SKM-1 treated with dmso at 0.1 percent for 144 hours (cell line): ENCODE measurements at regions not wholly inside any gene's neighbourhood (a gene's known extent, or its start where the extent isn't known, plus 50 kb on each side); places are given as distances from the start of the nearest gene placed in this dataset.

ENCODE experiments used
- DNase-seq: peaks from one replicate; lab custom pipeline; 2025; ENCODE audit not compliant: unreplicated experiment; lab: John Stamatoyannopoulos, UW

- DNase-seq, result no peak
Observed at GRCh38 chr1:118736322-118736721, 251.8 kb downstream of the TBX15 start.

GRCh38 chr1:118717893-118718292 is 270.2 kb downstream of the TBX15 start:
- no peak for DNase-seq

- DNase-seq, result no peak
Observed at GRCh38 chr1:118716775-118717174, 271.4 kb downstream of the TBX15 start.

GRCh38 chr1:118711356-118711755 is 276.8 kb downstream of the TBX15 start:
- no peak for DNase-seq

- no peak for DNase-seq
Observed at GRCh38 chr1:118698911-118699310, 289.2 kb downstream of the TBX15 start.

- no peak for DNase-seq
Observed at GRCh38 chr1:118692143-118692542, 296.0 kb downstream of the TBX15 start.

DNA sequence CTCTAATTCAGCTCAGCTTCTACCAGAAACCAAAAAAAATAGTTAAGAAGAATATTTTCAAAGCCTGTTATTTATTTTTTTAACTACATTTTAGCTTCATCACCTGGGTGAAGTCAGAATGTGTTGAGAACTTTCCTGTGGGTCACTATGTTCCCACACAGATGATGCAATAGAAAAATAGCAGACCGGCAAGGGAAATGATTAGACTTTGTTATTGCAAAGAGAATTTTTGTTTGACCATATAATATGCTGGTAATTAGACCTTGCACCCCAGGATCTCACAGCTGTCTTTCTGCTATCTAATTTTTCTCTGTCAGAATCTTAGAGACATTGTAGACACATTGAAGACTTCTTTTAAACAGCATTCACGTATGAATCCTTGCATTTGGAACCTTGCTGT is 299.3 kb downstream of the TBX15 start:
- DNase-seq, result no peak

GRCh38 chr1:118661769-118662320 is 326.3 kb downstream of the TBX15 start:
- no peak for DNase-seq

- no peak for DNase-seq
Observed at GRCh38 chr1:118660769-118661168, 327.4 kb downstream of the TBX15 start.

- DNase-seq, result no peak
Observed at GRCh38 chr1:118659646-118660045, 328.5 kb downstream of the TBX15 start.

DNA sequence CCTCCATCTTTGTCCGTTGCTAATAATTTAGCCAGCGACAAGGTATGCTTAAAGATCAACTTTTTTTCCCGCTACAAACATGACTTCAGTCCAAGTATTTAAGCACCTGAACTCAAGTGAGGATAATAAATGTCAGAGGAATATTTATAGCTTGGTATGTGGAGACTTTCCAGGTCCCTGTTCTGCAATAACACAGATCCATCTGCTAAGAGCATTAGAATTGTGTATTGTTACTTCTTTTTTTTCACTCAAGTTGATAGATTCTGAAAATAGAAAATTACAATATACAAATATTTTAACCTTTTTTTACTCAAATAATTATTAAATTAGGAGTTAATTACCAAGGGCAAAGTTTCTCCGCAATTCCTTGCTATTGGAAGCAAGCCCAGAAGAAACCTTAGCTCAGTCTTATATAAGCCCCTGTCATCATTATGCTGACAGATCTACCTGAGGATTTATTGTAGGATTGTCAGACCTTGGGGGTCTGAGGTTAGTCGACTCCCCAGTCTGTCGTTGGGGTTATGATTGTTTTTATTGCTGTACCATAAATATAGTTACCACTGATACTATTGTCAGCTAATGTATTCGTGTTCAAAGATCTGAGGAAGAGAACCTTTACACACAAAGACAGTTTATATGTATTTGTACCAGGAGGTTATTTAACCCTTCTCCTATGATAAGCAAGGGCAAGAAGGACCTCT is 337.9 kb downstream of the TBX15 start:
- DNase-seq, result no peak

DNA sequence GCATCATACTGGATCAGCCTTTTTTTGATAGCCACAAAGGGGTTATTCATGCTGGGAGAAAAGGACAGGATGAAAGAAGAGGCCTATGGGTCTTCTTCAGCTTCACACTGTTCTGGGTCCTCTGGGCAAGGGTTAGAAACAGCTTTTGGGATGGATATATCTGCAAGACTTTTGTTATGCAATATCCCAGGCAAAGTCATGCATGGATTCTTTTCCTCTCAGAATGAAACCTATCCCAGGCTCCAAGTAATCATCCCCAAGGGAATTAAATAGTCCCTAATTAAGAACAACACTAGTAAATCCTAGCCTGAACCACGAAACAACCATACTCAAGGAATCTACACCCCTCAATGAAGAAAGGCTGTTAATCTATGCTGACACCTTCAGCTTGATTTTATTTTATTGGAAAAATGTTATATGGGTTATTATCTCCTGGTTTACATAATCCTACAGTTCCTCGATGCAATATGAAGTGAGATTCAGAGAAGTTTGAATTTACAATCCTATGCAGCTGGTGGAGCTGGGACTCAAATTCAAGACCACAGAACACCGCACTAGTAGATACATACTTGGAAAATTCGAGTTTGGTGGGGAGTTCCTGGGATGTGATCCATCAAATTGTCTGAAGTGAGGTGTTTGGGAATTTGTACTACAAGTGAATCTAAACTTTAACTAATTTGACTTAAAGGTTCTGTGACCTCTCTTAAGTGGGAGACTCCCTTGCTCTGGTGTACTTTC is 338.6 kb downstream of the TBX15 start:
- no peak for DNase-seq

DNA sequence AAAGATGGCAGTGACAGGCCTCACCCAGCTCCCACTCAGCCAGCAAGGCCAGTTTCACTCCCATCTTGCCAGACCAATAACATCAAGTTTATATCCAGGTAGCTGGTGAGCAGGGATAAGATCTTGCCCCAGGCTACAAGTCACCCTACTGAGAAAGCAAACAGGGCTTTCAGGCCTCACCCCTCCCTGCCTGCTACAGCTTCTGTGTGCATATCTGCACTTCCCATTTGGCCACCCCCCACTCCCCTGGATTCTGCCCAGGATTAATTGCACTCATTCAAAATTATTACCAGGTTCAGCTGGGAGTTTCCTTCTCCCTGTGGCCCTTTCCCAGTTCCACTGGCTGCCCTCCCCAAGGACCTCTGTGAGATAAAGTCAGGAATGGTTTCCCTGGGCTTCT is 352.1 kb downstream of the TBX15 start:
- no peak for DNase-seq

DNA sequence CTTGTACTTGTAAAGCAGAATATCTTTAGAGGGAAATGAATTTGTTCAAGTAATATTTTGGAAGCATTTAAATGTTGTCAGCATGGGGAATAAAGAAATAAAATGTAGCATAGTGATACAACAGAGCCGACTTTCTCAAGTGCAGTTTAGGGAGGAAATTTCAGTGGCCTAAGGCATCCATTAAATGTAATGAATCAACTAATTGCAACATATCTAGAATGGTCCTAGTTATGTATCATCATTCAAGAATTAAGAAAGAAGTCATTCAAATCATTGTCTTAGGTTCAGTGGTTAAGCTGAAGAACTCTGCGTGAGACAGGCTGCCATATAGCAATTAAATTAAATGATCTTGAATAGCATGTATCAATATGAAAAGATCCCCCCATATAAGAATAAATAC is 360.7 kb downstream of the TBX15 start:
- DNase-seq, result no peak

GRCh38 chr1:118621839-118622238 is 366.3 kb downstream of the TBX15 start:
- no peak for DNase-seq

DNA sequence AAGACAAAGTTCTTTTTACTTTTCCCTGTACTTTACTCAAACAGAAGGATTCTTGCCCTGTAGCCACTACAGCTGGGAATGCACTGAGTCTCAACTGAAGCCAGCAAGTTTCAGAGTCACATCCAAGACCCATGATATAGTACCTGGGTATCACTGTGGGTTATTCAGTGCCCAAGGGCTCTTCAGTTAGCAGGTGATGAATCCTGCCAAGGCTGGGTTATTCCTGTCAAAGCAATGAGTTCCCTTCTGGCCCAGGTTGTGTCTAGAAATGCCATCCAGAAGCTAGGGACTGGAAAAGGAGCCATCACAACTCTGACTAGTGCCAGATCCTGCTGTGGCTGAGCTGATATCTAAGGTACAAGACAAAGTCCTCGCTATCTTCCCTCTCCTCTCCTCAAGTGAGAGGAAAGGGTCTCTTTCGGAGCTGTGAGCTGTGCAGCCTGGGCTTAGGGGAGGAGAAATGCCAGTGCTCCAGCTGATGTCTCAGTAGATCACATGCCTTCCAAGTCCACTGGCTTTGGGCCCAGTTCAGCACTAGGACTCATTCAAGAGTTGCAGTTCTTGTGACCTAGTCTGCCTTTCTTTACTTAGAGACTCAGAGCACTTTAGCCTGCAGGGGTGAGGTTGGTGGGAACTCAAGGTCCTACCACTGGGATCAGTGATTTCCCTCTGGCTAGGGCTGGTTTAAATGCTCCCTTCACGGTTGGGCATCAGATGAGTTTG is 369.4 kb downstream of the TBX15 start:
- no peak for DNase-seq

DNA sequence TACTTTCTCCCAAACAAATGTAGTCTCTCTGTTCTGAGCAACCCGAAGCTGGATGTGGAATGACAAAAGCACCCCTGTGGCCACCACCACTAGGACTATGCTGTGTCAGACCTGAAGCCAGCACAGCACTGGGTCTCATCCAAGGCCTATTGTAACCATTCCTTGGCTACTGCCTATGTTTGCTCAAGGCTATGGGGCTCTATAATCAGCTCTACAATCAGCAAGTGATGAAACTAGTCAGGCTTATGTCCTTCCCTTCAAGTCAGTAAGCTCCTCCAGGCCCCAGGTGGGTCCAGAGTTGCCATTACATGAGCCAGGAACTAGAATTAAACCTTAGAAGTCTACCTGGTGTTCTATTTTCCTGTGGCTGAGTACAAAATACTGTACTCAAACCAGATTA is 370.2 kb downstream of the TBX15 start:
- DNase-seq, result no peak

DNA sequence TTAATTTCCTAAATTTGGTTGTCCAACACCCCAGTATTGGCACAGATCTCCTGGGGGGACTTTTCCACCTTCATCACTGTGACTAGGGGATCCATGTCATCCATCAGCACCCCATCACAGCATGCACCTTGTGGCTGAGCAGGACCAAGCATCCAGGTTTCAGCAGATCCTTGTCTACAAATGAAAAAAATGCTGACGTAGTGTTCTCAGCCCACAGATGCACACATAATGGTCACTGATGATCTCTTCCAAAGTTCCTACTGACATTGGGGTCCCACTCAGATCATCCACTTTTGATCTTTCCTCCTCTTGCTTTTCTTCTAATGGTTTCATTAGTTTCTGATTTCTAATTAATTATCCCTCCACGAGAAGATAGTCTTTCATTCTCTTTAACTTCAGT is 373.1 kb downstream of the TBX15 start:
- DNase-seq, result no peak

DNA sequence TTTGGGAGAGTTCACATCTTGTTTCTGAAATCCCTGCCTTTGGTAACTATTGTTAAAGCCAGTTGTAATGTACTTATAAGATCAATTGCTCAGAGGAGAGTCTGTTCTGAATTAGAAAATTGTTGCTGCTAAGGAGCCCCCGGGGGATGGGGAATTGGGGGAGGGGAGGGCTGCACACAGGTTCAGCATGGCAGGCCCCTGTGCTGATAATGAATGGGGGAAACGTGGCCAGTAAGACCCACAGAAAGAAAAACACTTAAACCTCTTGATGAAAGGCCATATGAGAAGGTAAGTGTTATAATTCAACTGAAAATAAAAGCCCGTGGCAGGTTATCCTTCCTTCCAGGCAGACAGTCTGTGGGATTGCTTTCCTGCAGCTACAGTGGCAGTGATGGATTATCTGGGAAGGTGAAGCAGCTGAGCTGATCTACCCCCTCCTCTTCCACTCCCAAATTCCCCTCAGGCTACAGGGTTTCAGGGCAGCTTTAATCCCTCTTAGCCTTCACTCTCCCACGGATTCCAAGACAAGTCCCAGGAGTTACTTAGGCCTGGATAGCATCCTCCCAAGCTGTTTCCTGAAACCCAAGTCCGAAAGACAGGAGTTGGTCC is 398.8 kb downstream of the TBX15 start:
- no peak for DNase-seq

GRCh38 chr1:118588566-118588965 is 399.6 kb downstream of the TBX15 start:
- no peak for DNase-seq

DNA sequence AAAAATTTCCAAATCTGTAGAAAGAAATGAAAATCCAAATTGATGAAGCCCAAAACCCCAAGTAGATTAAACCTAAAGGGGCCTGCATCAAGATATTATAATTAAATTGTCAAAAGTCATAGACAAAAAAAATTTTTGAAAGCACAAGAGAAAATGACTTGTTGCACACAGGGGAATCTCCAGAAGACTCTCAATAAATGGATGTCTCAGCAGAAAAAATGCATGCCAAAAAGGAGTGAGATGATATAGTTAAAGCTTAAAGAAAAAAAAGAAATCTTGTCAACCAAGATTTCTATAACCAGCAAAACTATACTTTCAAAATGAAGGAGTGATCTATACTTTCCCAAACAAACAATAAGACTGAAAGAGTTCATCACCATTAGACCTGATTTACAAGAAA is 393.2 kb upstream of the SPAG17 start:
- DNase-seq, result no peak
